CD4-positive, CD25-positive, alpha-beta regulatory T cell (primary cell): ENCODE measurements at regions not wholly inside any gene's neighbourhood (a gene's known extent, or its start where the extent isn't known, plus 50 kb on each side); places are given as distances from the start of the nearest gene placed in this dataset.
A peak's percentile ranks its signal among the peaks of the same experiment; 100 is the strongest.
"Not testable (repeated sequence)": the region's sequence is repeated elsewhere in the genome, so short reads cannot be mapped to it uniquely, and the experiment has no call there.

Experiments used
- ATAC-seq, 2 donors: fragments of 150-1000 bp; cut with Tn5 transposase; one replicate each; pipeline ENCODE4 v1.10.0; 2021; ENCODE audit warnings: low read depth in 2 of 2, moderate number of reproducible peaks in 2 of 2, moderate library complexity in 1 of 2
- DNase-seq, 3 donors: peaks; one replicate each; pipeline versions ENCODE4 v3.0.0 to v3.0.0-alpha.2; 2012 to 2022; ENCODE audit warnings: mixed read lengths in 1 of 3
- H3K27ac ChIP-seq: one replicate; pipeline ENCODE4 v1.7.0; 2013; ENCODE audit warnings: mild to moderate bottlenecking, low read length; ENCODE audit not compliant: insufficient read depth, poor library complexity, severe bottlenecking
- H3K27me3 ChIP-seq: one replicate; pipeline ENCODE4 v1.7.0; 2013; ENCODE audit warnings: low read length; ENCODE audit not compliant: control insufficient read depth, insufficient read depth
- H3K36me3 ChIP-seq: one replicate; pipeline ENCODE4 v1.7.0; 2013; ENCODE audit warnings: mild to moderate bottlenecking, low read length, moderate library complexity; ENCODE audit not compliant: control insufficient read depth, insufficient read depth
- H3K4me1 ChIP-seq: 2 replicates; pipeline ENCODE4 v1.7.0; 2013; ENCODE audit warnings: mild to moderate bottlenecking, low read length; ENCODE audit not compliant: insufficient read depth, control insufficient read depth, poor library complexity, severe bottlenecking
- H3K4me3 ChIP-seq: one replicate; pipeline ENCODE4 v1.7.0; 2013; ENCODE audit warnings: low read depth, mild to moderate bottlenecking, low read length, moderate library complexity
- H3K9me3 ChIP-seq, 2 experiments: 1 replicate in 1 of 2; 2 replicates in 1 of 2; pipeline ENCODE4 v1.7.0; 2013; ENCODE audit warnings: low read length in 2 of 2, mild to moderate bottlenecking in 1 of 2, moderate library complexity in 1 of 2; ENCODE audit not compliant: control insufficient read depth in 2 of 2
- H3K27ac Mint-ChIP-seq, 3 donors: one replicate each; pipeline ENCODE4 v1.8.0; 2020 to 2022; ENCODE audit warnings: mild to moderate bottlenecking in 3 of 3, mixed read lengths in 3 of 3, moderate library complexity in 2 of 3
- H3K27me3 Mint-ChIP-seq: one replicate; pipeline ENCODE4 v1.8.0; 2022; ENCODE audit warnings: mild to moderate bottlenecking, mixed read lengths
- H3K36me3 Mint-ChIP-seq: one replicate; pipeline ENCODE4 v1.8.0; 2020; ENCODE audit warnings: mixed read lengths
- H3K4me1 Mint-ChIP-seq, 4 donors: one replicate each; pipeline ENCODE4 v1.8.0; 2020 to 2022; ENCODE audit warnings: mixed read lengths in 4 of 4, mild to moderate bottlenecking in 1 of 4
- H3K4me3 Mint-ChIP-seq, 4 donors: one replicate each; pipeline ENCODE4 v1.8.0; 2020 to 2022; ENCODE audit warnings: mild to moderate bottlenecking in 4 of 4, mixed read lengths in 4 of 4, moderate library complexity in 3 of 4
- H3K9me3 Mint-ChIP-seq, 7 donors: one replicate each; pipeline ENCODE4 v1.8.0; 2020 to 2022; ENCODE audit warnings: mixed read lengths in 7 of 7, mild to moderate bottlenecking in 3 of 7, moderate library complexity in 2 of 7

DNA sequence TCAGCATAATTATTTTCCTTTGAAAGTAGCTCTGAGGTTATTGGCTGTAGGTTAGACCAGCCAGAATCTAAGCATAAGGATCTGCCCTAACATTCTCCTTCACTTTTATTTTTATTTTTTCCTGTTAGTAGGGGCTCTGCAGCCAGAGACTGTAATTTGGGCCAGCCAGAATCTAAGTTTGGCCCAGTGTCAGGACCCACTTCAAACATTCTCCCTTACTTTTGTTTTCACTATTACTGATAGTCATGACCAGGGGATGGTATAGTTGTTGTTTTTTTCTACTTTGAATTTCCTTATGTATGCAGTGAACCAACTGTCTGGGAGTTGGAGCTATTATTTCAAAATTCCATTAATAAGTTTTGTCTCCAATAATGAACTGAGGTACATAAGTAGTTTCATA, 121.0 kb upstream of the MBNL1 start:
- no peaks in the 10 kb centered on the region for H3K27me3 Mint-ChIP-seq
- DNase-seq (no peak), ATAC-seq (no peak)
- Histone ChIP-seq H3K36me3 (no peaks in the 10 kb centered on the region), H3K27ac (no peak overlapping the region), H3K9me3 (no peaks in the 10 kb centered on the region), H3K27me3 (no peaks in the 10 kb centered on the region), H3K4me3 (no peak overlapping the region), H3K4me1 (no peaks in the 10 kb centered on the region)
- peaks cover 0 to 5% (median 0%) of the 10 kb centered on the region in 4 donors for H3K4me1 Mint-ChIP-seq
- peak overlapping the region in 1 of 3 donors; percentile 10 for H3K27ac Mint-ChIP-seq
- H3K36me3 Mint-ChIP-seq, result no peaks in the 10 kb centered on the region
- peaks cover 0 to 6% (median 0%) of the 10 kb centered on the region in 7 donors for H3K9me3 Mint-ChIP-seq
- H3K4me3 Mint-ChIP-seq, result no peak overlapping the region

DNA sequence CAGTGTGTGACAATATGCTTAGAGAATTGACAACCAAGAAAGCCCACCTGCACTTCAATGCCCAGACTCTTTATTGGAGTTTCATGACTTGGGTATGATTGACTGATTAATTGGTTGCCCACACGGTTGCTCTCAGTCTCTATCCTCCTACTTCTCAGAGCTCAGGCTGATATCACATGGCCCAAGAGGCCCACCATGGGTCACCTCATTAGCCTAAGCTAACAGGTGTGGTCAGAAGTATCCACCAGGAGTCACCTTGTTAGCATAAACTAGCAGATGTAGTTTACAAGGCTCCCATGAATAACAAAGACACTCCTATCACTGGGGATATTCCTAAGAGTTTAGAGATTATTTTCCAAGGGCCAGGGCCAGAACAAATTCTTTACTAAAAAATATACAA, 120.2 kb upstream of the MBNL1 start:
- H3K27ac Mint-ChIP-seq, result no peak overlapping the region

GRCh38 chr3:152149832-152150231, 118.9 kb upstream of the MBNL1 start:
- no peaks in the 10 kb centered on the region for H3K4me1 Mint-ChIP-seq
- H3K9me3 Mint-ChIP-seq, result peaks cover 0 to 2% (median 0%) of the 10 kb centered on the region in 7 donors
- ATAC-seq, result no peak

More for the DNA sequence above, 120.2 kb upstream of the MBNL1 start:
- DNase-seq (no peak), ATAC-seq (no peak)
- Mint-ChIP-seq H3K27me3 (no peaks in the 10 kb centered on the region), H3K36me3 (peaks cover 3% of the 10 kb centered on the region), H3K4me1 (peaks cover 0 to 2% (median 0%) of the 10 kb centered on the region in 4 donors), H3K4me3 (no peak overlapping the region), H3K9me3 (peaks cover 0 to 2% (median 0%) of the 10 kb centered on the region in 7 donors)
- Histone ChIP-seq H3K9me3 (no peaks in the 10 kb centered on the region), H3K27ac (no peak overlapping the region), H3K4me1 (no peaks in the 10 kb centered on the region), H3K4me3 (no peak overlapping the region), H3K36me3 (no peaks in the 10 kb centered on the region), H3K27me3 (no peaks in the 10 kb centered on the region)

DNA sequence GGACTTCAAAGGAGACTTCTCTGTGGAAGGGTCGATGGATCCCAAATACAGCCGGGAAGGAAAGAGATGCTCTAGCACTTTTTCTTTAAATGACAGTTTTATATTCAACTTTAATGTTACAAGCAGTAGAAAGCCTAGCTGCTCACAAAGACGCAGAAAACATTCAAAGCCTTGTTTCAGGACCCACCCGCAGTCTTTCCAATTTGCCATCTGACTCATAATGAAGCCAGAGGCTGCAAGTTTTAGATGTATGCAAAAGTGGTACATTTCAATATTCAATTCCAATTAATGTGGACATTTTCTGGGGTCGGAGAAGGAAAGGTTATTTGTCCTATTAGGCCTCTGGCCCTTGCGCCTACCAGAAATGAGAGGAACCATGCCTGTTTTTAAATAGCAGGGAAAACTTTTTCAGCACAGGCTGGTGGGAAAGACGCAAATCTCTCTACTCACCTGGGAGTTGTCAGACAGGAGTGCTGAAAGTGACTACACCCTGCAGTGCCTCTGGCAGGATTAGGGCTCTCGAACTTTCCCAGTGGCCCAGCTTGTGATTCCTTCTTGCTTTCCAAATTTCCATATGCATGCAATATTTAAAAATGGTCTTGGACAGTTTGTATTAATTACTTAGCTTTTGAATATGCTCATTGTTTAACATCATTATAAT, 117.4 kb upstream of the MBNL1 start:
- Histone ChIP-seq H3K4me1 (no peaks in the 10 kb centered on the region), H3K27me3 (no peaks in the 10 kb centered on the region), H3K4me3 (no peak overlapping the region), H3K9me3 (no peaks in the 10 kb centered on the region), H3K27ac (no peak overlapping the region), H3K36me3 (no peaks in the 10 kb centered on the region)
- H3K9me3 Mint-ChIP-seq, result peaks cover 0 to 2% (median 0%) of the 10 kb centered on the region in 7 donors
- H3K27me3 Mint-ChIP-seq, result no peaks in the 10 kb centered on the region
- peaks cover 0 to 2% (median 0%) of the 10 kb centered on the region in 4 donors for H3K4me1 Mint-ChIP-seq
- no peak overlapping the region for H3K4me3 Mint-ChIP-seq
- no peak overlapping the region for H3K27ac Mint-ChIP-seq
- DNase-seq (peak in 1 of 3 donors; percentile 9), ATAC-seq (no peak)
- H3K36me3 Mint-ChIP-seq, result peaks cover 3% of the 10 kb centered on the region

More at GRCh38 chr3:152149832-152150231, 118.9 kb upstream of the MBNL1 start:
- no peaks in the 10 kb centered on the region for H3K36me3 ChIP-seq
- Mint-ChIP-seq H3K36me3 (peaks cover 3% of the 10 kb centered on the region), H3K27me3 (no peaks in the 10 kb centered on the region), H3K27ac (no peak overlapping the region), H3K4me3 (no peak overlapping the region)
- H3K27ac ChIP-seq, result no peak overlapping the region
- no peaks in the 10 kb centered on the region for H3K27me3 ChIP-seq
- H3K4me3 ChIP-seq, result no peak overlapping the region
- no peak for DNase-seq
- no peaks in the 10 kb centered on the region for H3K9me3 ChIP-seq
- H3K4me1 ChIP-seq, result no peaks in the 10 kb centered on the region

GRCh38 chr3:152151877-152152765, 116.6 kb upstream of the MBNL1 start:
- not testable (repeated sequence) for H3K27ac ChIP-seq, H3K27me3 ChIP-seq, ATAC-seq, H3K36me3 ChIP-seq, H3K4me1 ChIP-seq, H3K27ac Mint-ChIP-seq, DNase-seq, H3K4me3 Mint-ChIP-seq, H3K36me3 Mint-ChIP-seq, H3K27me3 Mint-ChIP-seq, H3K9me3 ChIP-seq, H3K4me3 ChIP-seq, H3K4me1 Mint-ChIP-seq, H3K9me3 Mint-ChIP-seq

- H3K27me3 Mint-ChIP-seq, H3K4me1 Mint-ChIP-seq, H3K4me3 Mint-ChIP-seq, H3K27me3 ChIP-seq, ATAC-seq, H3K36me3 ChIP-seq, DNase-seq, H3K4me3 ChIP-seq, H3K9me3 Mint-ChIP-seq, H3K27ac Mint-ChIP-seq, H3K27ac ChIP-seq, H3K9me3 ChIP-seq, H3K36me3 Mint-ChIP-seq, H3K4me1 ChIP-seq: not testable (repeated sequence)
Measured at GRCh38 chr3:152153115-152153514, 115.6 kb upstream of the MBNL1 start.

GRCh38 chr3:152155246-152156020, 113.3 kb upstream of the MBNL1 start:
- peaks cover 0 to 4% (median 0%) of the 10 kb centered on the region in 4 donors for H3K4me1 Mint-ChIP-seq
- H3K9me3 Mint-ChIP-seq, result no peaks in the 10 kb centered on the region
- Histone ChIP-seq H3K4me3 (no peak overlapping the region), H3K4me1 (no peaks in the 10 kb centered on the region), H3K27ac (no peak overlapping the region), H3K27me3 (no peaks in the 10 kb centered on the region), H3K9me3 (no peaks in the 10 kb centered on the region), H3K36me3 (no peaks in the 10 kb centered on the region)
- H3K4me3 Mint-ChIP-seq, result no peak overlapping the region
- H3K27me3 Mint-ChIP-seq, result no peaks in the 10 kb centered on the region
- no peak for ATAC-seq
- no peak overlapping the region for H3K27ac Mint-ChIP-seq
- DNase-seq, result no peak
- peaks cover 3% of the 10 kb centered on the region for H3K36me3 Mint-ChIP-seq
